IMR-90 (cell line): ENCODE measurements at regions not wholly inside any gene's neighbourhood (a gene's known extent, or its start where the extent isn't known, plus 50 kb on each side); places are given as distances from the start of the nearest gene placed in this dataset.

Source experiments
- ATAC-seq: fragments of 200-7000 bp; cut with Tn5 transposase; 2 replicates; pipeline ENCODE4 v1.9.1; 2020; ENCODE audit warnings: low read depth, mild to moderate bottlenecking, moderate library complexity
- BruUV-seq: library from RNA; stranded (reverse); fragments of 400-500 nt; replicated peaks from 2 replicates; lab custom pipeline; 2021; lab: Mats Ljungman, UMichigan
- CTCF ChIA-PET: fragments of 300-600 bp; formaldehyde crosslinking; extraction: SDS; loops from one replicate; lab custom pipeline; 2021; ENCODE audit warnings: antibody characterized with exemption; lab: Yijun Ruan, JAX
- POLR2A ChIA-PET: fragments of 300-600 bp; sonication (Branson Sonifier 250); formaldehyde crosslinking; loops from one replicate; lab custom pipeline; 2022; ENCODE audit warnings: antibody characterized with exemption; ENCODE audit not compliant: unreplicated experiment; lab: Charles Lee
- DNase-seq: peaks from one replicate; pipeline ENCODE4 v3.0.0; 2013
- H2AFZ ChIP-seq: replicated peaks from 2 replicates; pipeline ENCODE3; 2013; ENCODE audit warnings: low read length, mild to moderate bottlenecking; ENCODE audit not compliant: poor library complexity
- H2AK5ac ChIP-seq: 2 replicates; pipeline ENCODE4 v1.6.1; 2013; ENCODE audit warnings: low read depth, low read length, inconsistent platforms
- H2AK9ac ChIP-seq: replicated peaks from 2 replicates; pipeline ENCODE3; 2013; ENCODE audit warnings: mild to moderate bottlenecking, low read depth, low read length, moderate library complexity; ENCODE audit not compliant: poor library complexity
- H2BK120ac ChIP-seq: 2 replicates; pipeline ENCODE4 v1.6.1; 2013; ENCODE audit warnings: low read depth, low read length, inconsistent platforms
- H2BK15ac ChIP-seq: 3 replicates; pipeline ENCODE4 v1.6.1; 2013; ENCODE audit warnings: low read depth, low read length, inconsistent platforms
- H2BK20ac ChIP-seq: 2 replicates; pipeline ENCODE4 v1.6.1; 2013; ENCODE audit warnings: low read depth, mild to moderate bottlenecking, inconsistent platforms, low read length, moderate library complexity
- H2BK5ac ChIP-seq: 2 replicates; pipeline ENCODE4 v1.6.1; 2013; ENCODE audit warnings: mild to moderate bottlenecking, low read depth, low read length, inconsistent platforms; ENCODE audit not compliant: poor library complexity, severe bottlenecking
- H3K14ac ChIP-seq: replicated peaks from 2 replicates; pipeline ENCODE4 v1.6.1; 2013; ENCODE audit warnings: low read depth, low read length, inconsistent platforms
- H3K18ac ChIP-seq: 2 replicates; pipeline ENCODE4 v1.6.1; 2013; ENCODE audit warnings: low read depth, low read length, control low read depth
- H3K23ac ChIP-seq: 2 replicates; pipeline ENCODE4 v1.6.1; 2013; ENCODE audit warnings: low read depth, low read length, inconsistent platforms
- H3K27ac ChIP-seq: 2 replicates; pipeline ENCODE4 v1.5.1; 2013; ENCODE audit warnings: mild to moderate bottlenecking, control low read depth, low read length; ENCODE audit not compliant: insufficient read depth
- H3K27me3 ChIP-seq: 2 replicates; pipeline ENCODE4 v1.6.1; 2013; ENCODE audit warnings: low read length; ENCODE audit not compliant: control insufficient read depth, insufficient read depth
- H3K36me3 ChIP-seq: 2 replicates; pipeline ENCODE4 v1.6.1; 2013; ENCODE audit warnings: low read length, mixed read lengths; ENCODE audit not compliant: control insufficient read depth, insufficient read depth
- H3K4ac ChIP-seq: 2 replicates; pipeline ENCODE4 v1.6.1; 2013; ENCODE audit warnings: low read depth, low read length, inconsistent platforms
- H3K4me1 ChIP-seq: 2 replicates; pipeline ENCODE4 v1.6.1; 2013; ENCODE audit warnings: low read length, mixed read lengths; ENCODE audit not compliant: control insufficient read depth, insufficient read depth
- H3K4me2 ChIP-seq: 2 replicates; pipeline ENCODE4 v1.6.1; 2013; ENCODE audit warnings: low read depth, mild to moderate bottlenecking, control low read depth, low read length, moderate library complexity
- H3K4me3 ChIP-seq: 2 replicates; pipeline ENCODE4 v1.5.1; 2013; ENCODE audit warnings: low read depth, mild to moderate bottlenecking, control low read depth, low read length, moderate library complexity; ENCODE audit not compliant: insufficient read depth
- H3K56ac ChIP-seq: 2 replicates; pipeline ENCODE4 v1.6.1; 2013; ENCODE audit warnings: low read length, inconsistent platforms; ENCODE audit not compliant: insufficient read depth; ENCODE audit errors: extremely low read depth
- H3K79me1 ChIP-seq, 2 experiments: 2 replicates each; pipeline ENCODE4 v1.6.1; 2013; ENCODE audit warnings: low read length in 2 of 2, inconsistent platforms in 1 of 2, low read depth in 1 of 2
- H3K9ac ChIP-seq: 2 replicates; pipeline ENCODE4 v1.6.1; 2013; ENCODE audit warnings: low read depth, low read length, control low read depth
- H3K9me1 ChIP-seq: 2 replicates; pipeline ENCODE4 v1.6.1; 2013; ENCODE audit warnings: low read length, inconsistent platforms; ENCODE audit not compliant: insufficient read depth
- H3K9me3 ChIP-seq: 2 replicates; pipeline ENCODE4 v1.6.1; 2013; ENCODE audit warnings: low read length; ENCODE audit not compliant: control insufficient read depth, insufficient read depth
- H4K20me1 ChIP-seq: 2 replicates; pipeline ENCODE4 v1.6.1; 2013; ENCODE audit warnings: low read length, inconsistent platforms; ENCODE audit not compliant: insufficient read depth
- H4K5ac ChIP-seq: 2 replicates; pipeline ENCODE4 v1.6.1; 2013; ENCODE audit warnings: mild to moderate bottlenecking, low read depth, low read length, control low read depth
- H4K8ac ChIP-seq, 2 experiments: 2 replicates each; pipeline ENCODE4 v1.6.1; 2013; ENCODE audit warnings: low read depth in 2 of 2, low read length in 2 of 2, control low read depth in 1 of 2, inconsistent platforms in 1 of 2
- H4K91ac ChIP-seq: 2 replicates; pipeline ENCODE4 v1.6.1; 2013; ENCODE audit warnings: low read depth, low read length, inconsistent platforms; ENCODE audit not compliant: insufficient read depth
- BHLHE40 ChIP-seq: fragments of 150-350 bp; IDR thresholded peaks from 2 replicates; pipeline ENCODE4 v1.6.1; 2016; ENCODE audit warnings: mild to moderate bottlenecking, low read depth, low read length
- CEBPB ChIP-seq: IDR thresholded peaks from 2 replicates; pipeline ENCODE4 v1.6.1; 2012; ENCODE audit warnings: low read depth, low read length, improper control_type of control experiment
- CHD1 ChIP-seq: IDR thresholded peaks from 2 replicates; pipeline ENCODE4 v1.6.1; 2012; ENCODE audit warnings: low read depth, low read length, improper control_type of control experiment
- FOS ChIP-seq: fragments of 150-350 bp; IDR thresholded peaks from 2 replicates; pipeline ENCODE4 v1.6.1; 2016; ENCODE audit warnings: low read depth, low read length
- MAFK ChIP-seq: IDR thresholded peaks from 2 replicates; pipeline ENCODE4 v1.6.1; 2012; ENCODE audit warnings: low read depth, low read length, improper control_type of control experiment
- MAZ ChIP-seq: IDR thresholded peaks from 2 replicates; pipeline ENCODE4 v1.6.1; 2012; ENCODE audit warnings: low read depth, mild to moderate bottlenecking, low read length, improper control_type of control experiment, moderate library complexity, borderline replicate concordance
- MXI1 ChIP-seq: IDR thresholded peaks from 2 replicates; pipeline ENCODE4 v1.6.1; 2012; ENCODE audit warnings: low read depth, mild to moderate bottlenecking, low read length, moderate library complexity, borderline replicate concordance
- NFE2L2 ChIP-seq: fragments of 150-350 bp; IDR thresholded peaks from 2 replicates; pipeline ENCODE4 v1.6.1; 2016; ENCODE audit warnings: low read depth, mild to moderate bottlenecking, low read length
- POLR2A ChIP-seq: IDR thresholded peaks from 2 replicates; pipeline ENCODE4 v1.6.1; 2012; ENCODE audit warnings: mild to moderate bottlenecking, low read depth, low read length
- RAD21 ChIP-seq: IDR thresholded peaks from 2 replicates; pipeline ENCODE4 v1.6.1; 2012; ENCODE audit warnings: low read length, improper control_type of control experiment
- RCOR1 ChIP-seq: IDR thresholded peaks from 2 replicates; pipeline ENCODE4 v1.6.1; 2012; ENCODE audit warnings: mild to moderate bottlenecking, low read length, improper control_type of control experiment; ENCODE audit not compliant: insufficient replicate concordance
- RFX5 ChIP-seq: IDR thresholded peaks from 2 replicates; pipeline ENCODE4 v1.8.0; 2012; ENCODE audit warnings: low read depth, mild to moderate bottlenecking, low read length, moderate library complexity
- SMC3 ChIP-seq: fragments of 150-350 bp; IDR thresholded peaks from 2 replicates; pipeline ENCODE4 v1.6.1; 2016; ENCODE audit warnings: low read depth, mild to moderate bottlenecking, antibody characterized with exemption, low read length, moderate library complexity
- USF2 ChIP-seq: fragments of 150-350 bp; IDR thresholded peaks from 2 replicates; pipeline ENCODE4 v1.6.1; 2017; ENCODE audit warnings: mild to moderate bottlenecking, antibody characterized with exemption, low read length, low read depth
- WGBS, 2 experiments: methylation state at CpG; one replicate each; pipeline versions ENCODE4 v1.1.5 to v1.1.7; 2013; ENCODE audit warnings: missing lambda C conversion rate in 2 of 2; ENCODE audit not compliant: insufficient read length in 1 of 2; ENCODE audit errors: extremely low coverage in 2 of 2; 5-methylcytosine and 5-hydroxymethylcytosine counted together
- dilution Hi-C: fragments of 300-500 bp; cut with HindIII; formaldehyde crosslinking; loops from one replicate; pipeline ENCODE4 v1.14.3; 2018; ENCODE audit warnings: low sequenced_read_pairs; ENCODE audit not compliant: unreplicated experiment
- in situ Hi-C: fragments of 300-500 bp; cut with MboI; formaldehyde crosslinking; loops from 3 replicates; pipeline ENCODE4 v1.14.3; 2019; ENCODE audit warnings: low sequenced_read_pairs, inconsistent platforms, mixed read lengths
- intact Hi-C: fragments of 100-400 bp; cut with micrococcal nuclease; formaldehyde crosslinking; loops from 2 replicates; pipeline ENCODE4 v1.10.0; 2022
- TF ChIP-seq, protein P1 (sequence below): conservative IDR thresholded peaks from 2 replicates; pipeline ENCODE4 v1.5.1; 2012; ENCODE audit warnings: mild to moderate bottlenecking, low read depth, low read length, improper control_type of control experiment
- TF ChIP-seq, protein P2 (sequence below): fragments of 150-350 bp; IDR thresholded peaks from 2 replicates; pipeline ENCODE4 v1.6.1; 2016; ENCODE audit warnings: low read depth, mild to moderate bottlenecking, low read length, moderate library complexity, borderline replicate concordance

GRCh38 chr3:13762906-13763305 is 117.0 kb downstream of the WNT7A start:
- in situ Hi-C loops = no loop called here
- no peak overlapping the region for H3K18ac ChIP-seq
- H3K27me3 ChIP-seq = no peaks in the 10 kb centered on the region
- TF ChIP-seq FOS (no peak), MAZ (no peak), RFX5 (no peak), NFE2L2 (no peak), SMC3 (no peak), USF2 (no peak), BHLHE40 (no peak), MAFK (no peak), CEBPB (no peak), MXI1 (no peak), CHD1 (no peak), RCOR1 (no peak), RAD21 (no peak), POLR2A (no peak)
- TF ChIP-seq, protein P1, sequence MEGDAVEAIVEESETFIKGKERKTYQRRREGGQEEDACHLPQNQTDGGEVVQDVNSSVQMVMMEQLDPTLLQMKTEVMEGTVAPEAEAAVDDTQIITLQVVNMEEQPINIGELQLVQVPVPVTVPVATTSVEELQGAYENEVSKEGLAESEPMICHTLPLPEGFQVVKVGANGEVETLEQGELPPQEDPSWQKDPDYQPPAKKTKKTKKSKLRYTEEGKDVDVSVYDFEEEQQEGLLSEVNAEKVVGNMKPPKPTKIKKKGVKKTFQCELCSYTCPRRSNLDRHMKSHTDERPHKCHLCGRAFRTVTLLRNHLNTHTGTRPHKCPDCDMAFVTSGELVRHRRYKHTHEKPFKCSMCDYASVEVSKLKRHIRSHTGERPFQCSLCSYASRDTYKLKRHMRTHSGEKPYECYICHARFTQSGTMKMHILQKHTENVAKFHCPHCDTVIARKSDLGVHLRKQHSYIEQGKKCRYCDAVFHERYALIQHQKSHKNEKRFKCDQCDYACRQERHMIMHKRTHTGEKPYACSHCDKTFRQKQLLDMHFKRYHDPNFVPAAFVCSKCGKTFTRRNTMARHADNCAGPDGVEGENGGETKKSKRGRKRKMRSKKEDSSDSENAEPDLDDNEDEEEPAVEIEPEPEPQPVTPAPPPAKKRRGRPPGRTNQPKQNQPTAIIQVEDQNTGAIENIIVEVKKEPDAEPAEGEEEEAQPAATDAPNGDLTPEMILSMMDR = no peak
- TF ChIP-seq, protein P2, sequence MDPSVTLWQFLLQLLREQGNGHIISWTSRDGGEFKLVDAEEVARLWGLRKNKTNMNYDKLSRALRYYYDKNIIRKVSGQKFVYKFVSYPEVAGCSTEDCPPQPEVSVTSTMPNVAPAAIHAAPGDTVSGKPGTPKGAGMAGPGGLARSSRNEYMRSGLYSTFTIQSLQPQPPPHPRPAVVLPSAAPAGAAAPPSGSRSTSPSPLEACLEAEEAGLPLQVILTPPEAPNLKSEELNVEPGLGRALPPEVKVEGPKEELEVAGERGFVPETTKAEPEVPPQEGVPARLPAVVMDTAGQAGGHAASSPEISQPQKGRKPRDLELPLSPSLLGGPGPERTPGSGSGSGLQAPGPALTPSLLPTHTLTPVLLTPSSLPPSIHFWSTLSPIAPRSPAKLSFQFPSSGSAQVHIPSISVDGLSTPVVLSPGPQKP = no peak
- H3K4ac ChIP-seq = no peak overlapping the region
- H2AK5ac ChIP-seq = no peak overlapping the region
- no peak overlapping the region for H4K5ac ChIP-seq
- no peak overlapping the region for H3K56ac ChIP-seq
- no peak overlapping the region for H3K27ac ChIP-seq
- dilution Hi-C loops = no loop called here
- H2BK20ac ChIP-seq = no peak overlapping the region
- H4K91ac ChIP-seq = no peak overlapping the region
- no peak overlapping the region for H3K4me3 ChIP-seq
- CTCF ChIA-PET = no interaction called here
- POLR2A ChIA-PET = no interaction called here
- H3K36me3 ChIP-seq = no peaks in the 10 kb centered on the region
- no TSS peak for BruUV-seq
- peaks cover 6% of the 10 kb centered on the region for H3K9me3 ChIP-seq
- no peak overlapping the region for H2AFZ ChIP-seq
- no peak overlapping the region for H2BK120ac ChIP-seq
- ATAC-seq (no peak), DNase-seq (no peak)
- H3K9ac ChIP-seq = no peak overlapping the region
- H3K9me1 ChIP-seq = no peaks in the 10 kb centered on the region
- no peak overlapping the region for H2BK15ac ChIP-seq
- H3K4me1 ChIP-seq = no peaks in the 10 kb centered on the region
- WGBS, 2 experiments = no CpG with 5 or more reads among the region's 7 CpGs
- intact Hi-C loops = no loop called here
- H2AK9ac ChIP-seq = no peak overlapping the region
- no peak overlapping the region for H2BK5ac ChIP-seq
- H3K14ac ChIP-seq = no peak overlapping the region
- no peak overlapping the region for H3K4me2 ChIP-seq
- no peaks in the 10 kb centered on the region for H3K79me1 ChIP-seq
- no peaks in the 10 kb centered on the region for H4K20me1 ChIP-seq
- no peak overlapping the region for H4K8ac ChIP-seq
- H3K23ac ChIP-seq = no peak overlapping the region
